ENCODE measurements at regions not wholly inside any gene's neighbourhood (a gene's known extent, or its start where the extent isn't known, plus 50 kb on each side); places are given as distances from the start of the nearest gene placed in this dataset.

GRCh38 chr17:70920416-70920815 lies 751.1 kb downstream of the KCNJ2 start:
- no peak for DNase-seq (ENCODE audit: low read depth)
- H3K4me3 ChIP-seq (ENCODE audit: low read depth, low read length) = no peak overlapping the region
- TF ChIP-seq CTCF (IDR thresholded peaks at IDR 0.05; ENCODE audit: insufficient read depth, low read depth, low read length) = no peak

GRCh38 chr17:70922268-70922667 lies 752.9 kb downstream of the KCNJ2 start:
- no peak for TF ChIP-seq CTCF (IDR thresholded peaks at IDR 0.05; ENCODE audit: insufficient read depth, low read depth, low read length)
- no peak overlapping the region for H3K4me3 ChIP-seq (ENCODE audit: low read depth, low read length)
- no peak for DNase-seq (ENCODE audit: low read depth)

GRCh38 chr17:70924776-70925175 lies 755.4 kb downstream of the KCNJ2 start:
- TF ChIP-seq CTCF (IDR thresholded peaks at IDR 0.05; ENCODE audit: insufficient read depth, low read depth, low read length) = no peak
- no peak overlapping the region for H3K4me3 ChIP-seq (ENCODE audit: low read depth, low read length)
- DNase-seq (ENCODE audit: low read depth) = no peak

GRCh38 chr17:70929226-70929625 lies 759.9 kb downstream of the KCNJ2 start:
- DNase-seq (ENCODE audit: low read depth) = no peak
- no peak for TF ChIP-seq CTCF (IDR thresholded peaks at IDR 0.05; ENCODE audit: insufficient read depth, low read depth, low read length)
- no peak overlapping the region for H3K4me3 ChIP-seq (ENCODE audit: low read depth, low read length)

GRCh38 chr17:70934231-70934630 lies 764.9 kb downstream of the KCNJ2 start:
- TF ChIP-seq CTCF (IDR thresholded peaks at IDR 0.05; ENCODE audit: insufficient read depth, low read depth, low read length) = no peak
- no peak overlapping the region for H3K4me3 ChIP-seq (ENCODE audit: low read depth, low read length)
- DNase-seq (ENCODE audit: low read depth) = no peak

- no peak for TF ChIP-seq CTCF (IDR thresholded peaks at IDR 0.05; ENCODE audit: insufficient read depth, low read depth, low read length)
- H3K4me3 ChIP-seq (ENCODE audit: low read depth, low read length) = no peak overlapping the region
- DNase-seq (ENCODE audit: low read depth) = no peak
These were observed 765.5 kb downstream of the KCNJ2 start for GRCh38 chr17:70934835-70935234.

GRCh38 chr17:70936724-70937123 lies 767.4 kb downstream of the KCNJ2 start:
- H3K4me3 ChIP-seq (ENCODE audit: low read depth, low read length) = no peak overlapping the region
- no peak for DNase-seq (ENCODE audit: low read depth)
- no peak for TF ChIP-seq CTCF (IDR thresholded peaks at IDR 0.05; ENCODE audit: insufficient read depth, low read depth, low read length)

Measured in fibroblast of villous mesenchyme (primary cell).